Skeletal muscle satellite cell (primary cell): ENCODE measurements at regions not wholly inside any gene's neighbourhood (a gene's known extent, or its start where the extent isn't known, plus 50 kb on each side); places are given as distances from the start of the nearest gene placed in this dataset.

Experiments used
- H3K27me3 ChIP-seq: 2 replicates; pipeline ENCODE4 v1.7.0; 2013; ENCODE audit warnings: low read length; ENCODE audit not compliant: control insufficient read depth, insufficient read depth
- H3K36me3 ChIP-seq: 2 replicates; pipeline ENCODE4 v1.7.0; 2013; ENCODE audit warnings: mild to moderate bottlenecking, control low read depth, low read length; ENCODE audit not compliant: insufficient read depth
- H3K4me1 ChIP-seq: 2 replicates; pipeline ENCODE4 v1.7.0; 2013; ENCODE audit warnings: low read length; ENCODE audit not compliant: control insufficient read depth, insufficient read depth
- H3K4me2 ChIP-seq: 2 replicates; pipeline ENCODE4 v1.7.0; 2013; ENCODE audit warnings: mild to moderate bottlenecking, low read length
- H3K4me3 ChIP-seq: 2 replicates; pipeline ENCODE4 v1.7.0; 2013; ENCODE audit warnings: low read length
- H3K9ac ChIP-seq: 2 replicates; pipeline ENCODE4 v1.7.0; 2013; ENCODE audit warnings: mild to moderate bottlenecking, low read depth, low read length, moderate library complexity
- H3K9me3 ChIP-seq: replicated peaks from 2 replicates; pipeline ENCODE4 v1.7.0; 2013; ENCODE audit warnings: mild to moderate bottlenecking, control low read depth, low read length

GRCh38 chr1:219430419-219430818, 182.5 kb downstream of the ZC3H11B start:
- Histone ChIP-seq H3K4me1 (no peaks in the 10 kb centered on the region), H3K4me2 (no peak overlapping the region), H3K9me3 (no peaks in the 10 kb centered on the region), H3K27me3 (no peaks in the 10 kb centered on the region), H3K9ac (no peak overlapping the region), H3K4me3 (no peak overlapping the region), H3K36me3 (no peaks in the 10 kb centered on the region)

GRCh38 chr1:219428651-219429050, 184.3 kb downstream of the ZC3H11B start:
- H3K27me3 ChIP-seq = no peaks in the 10 kb centered on the region
- H3K36me3 ChIP-seq = no peaks in the 10 kb centered on the region
- no peaks in the 10 kb centered on the region for H3K4me1 ChIP-seq
- H3K9ac ChIP-seq = no peak overlapping the region
- H3K4me3 ChIP-seq = no peak overlapping the region
- no peaks in the 10 kb centered on the region for H3K9me3 ChIP-seq
- no peak overlapping the region for H3K4me2 ChIP-seq

GRCh38 chr1:219427989-219428388, 184.9 kb downstream of the ZC3H11B start:
- no peak overlapping the region for H3K4me3 ChIP-seq
- peaks cover 6% of the 10 kb centered on the region for H3K4me1 ChIP-seq
- no peaks in the 10 kb centered on the region for H3K27me3 ChIP-seq
- H3K9ac ChIP-seq = no peak overlapping the region
- H3K4me2 ChIP-seq = no peak overlapping the region
- H3K9me3 ChIP-seq = no peaks in the 10 kb centered on the region
- no peaks in the 10 kb centered on the region for H3K36me3 ChIP-seq

- no peak overlapping the region for H3K9ac ChIP-seq
- H3K4me1 ChIP-seq = peaks cover 10% of the 10 kb centered on the region
- no peaks in the 10 kb centered on the region for H3K9me3 ChIP-seq
- H3K36me3 ChIP-seq = no peaks in the 10 kb centered on the region
- no peak overlapping the region for H3K4me3 ChIP-seq
- no peak overlapping the region for H3K4me2 ChIP-seq
- no peaks in the 10 kb centered on the region for H3K27me3 ChIP-seq
These were observed 185.5 kb downstream of the ZC3H11B start for GRCh38 chr1:219427403-219427802.

GRCh38 chr1:219422811-219423598, 189.9 kb downstream of the ZC3H11B start:
- Histone ChIP-seq H3K4me1 (peaks cover 14% of the 10 kb centered on the region), H3K27me3 (no peaks in the 10 kb centered on the region), H3K4me2 (peak overlapping the region; percentile 43), H3K9me3 (no peaks in the 10 kb centered on the region), H3K36me3 (no peaks in the 10 kb centered on the region), H3K4me3 (peak overlapping the region; percentile 43), H3K9ac (no peak overlapping the region)

- Histone ChIP-seq H3K4me3 (no peak overlapping the region), H3K4me1 (peaks cover 14% of the 10 kb centered on the region), H3K9me3 (no peaks in the 10 kb centered on the region), H3K9ac (no peak overlapping the region), H3K27me3 (no peaks in the 10 kb centered on the region), H3K36me3 (no peaks in the 10 kb centered on the region), H3K4me2 (no peak overlapping the region)
These were observed 192.0 kb downstream of the ZC3H11B start for GRCh38 chr1:219420913-219421312.

- Histone ChIP-seq H3K4me3 (no peak overlapping the region), H3K4me1 (peaks cover 14% of the 10 kb centered on the region), H3K9ac (no peak overlapping the region), H3K9me3 (no peaks in the 10 kb centered on the region), H3K36me3 (no peaks in the 10 kb centered on the region), H3K27me3 (no peaks in the 10 kb centered on the region), H3K4me2 (no peak overlapping the region)
These were observed 193.0 kb downstream of the ZC3H11B start for GRCh38 chr1:219419860-219420259.

- H3K4me2 ChIP-seq = no peak overlapping the region
- peaks cover 14% of the 10 kb centered on the region for H3K4me1 ChIP-seq
- H3K9ac ChIP-seq = no peak overlapping the region
- no peaks in the 10 kb centered on the region for H3K36me3 ChIP-seq
- H3K4me3 ChIP-seq = no peak overlapping the region
- H3K9me3 ChIP-seq = no peaks in the 10 kb centered on the region
- H3K27me3 ChIP-seq = no peaks in the 10 kb centered on the region
These were observed 193.8 kb downstream of the ZC3H11B start for GRCh38 chr1:219419065-219419464.

GRCh38 chr1:219417610-219418009, 195.3 kb downstream of the ZC3H11B start:
- Histone ChIP-seq H3K9me3 (no peaks in the 10 kb centered on the region), H3K4me3 (no peak overlapping the region), H3K4me1 (peaks cover 9% of the 10 kb centered on the region), H3K4me2 (no peak overlapping the region), H3K9ac (no peak overlapping the region), H3K36me3 (no peaks in the 10 kb centered on the region), H3K27me3 (no peaks in the 10 kb centered on the region)

GRCh38 chr1:219416598-219417238, 196.2 kb downstream of the ZC3H11B start:
- Histone ChIP-seq H3K4me2 (no peak overlapping the region), H3K4me3 (no peak overlapping the region), H3K9me3 (no peaks in the 10 kb centered on the region), H3K9ac (no peak overlapping the region), H3K27me3 (no peaks in the 10 kb centered on the region), H3K36me3 (no peaks in the 10 kb centered on the region), H3K4me1 (peaks cover 3% of the 10 kb centered on the region)

GRCh38 chr1:219415915-219416314, 197.0 kb downstream of the ZC3H11B start:
- H3K4me1 ChIP-seq = peaks cover 3% of the 10 kb centered on the region
- no peak overlapping the region for H3K9ac ChIP-seq
- no peaks in the 10 kb centered on the region for H3K27me3 ChIP-seq
- H3K4me3 ChIP-seq = no peak overlapping the region
- no peaks in the 10 kb centered on the region for H3K36me3 ChIP-seq
- no peak overlapping the region for H3K4me2 ChIP-seq
- no peaks in the 10 kb centered on the region for H3K9me3 ChIP-seq

GRCh38 chr1:219415433-219415832, 197.5 kb downstream of the ZC3H11B start:
- no peaks in the 10 kb centered on the region for H3K36me3 ChIP-seq
- H3K9me3 ChIP-seq = no peaks in the 10 kb centered on the region
- no peak overlapping the region for H3K4me2 ChIP-seq
- H3K9ac ChIP-seq = no peak overlapping the region
- H3K27me3 ChIP-seq = no peaks in the 10 kb centered on the region
- peaks cover 3% of the 10 kb centered on the region for H3K4me1 ChIP-seq
- H3K4me3 ChIP-seq = no peak overlapping the region
